IMR-90 (cell line): ENCODE measurements at regions not wholly inside any gene's neighbourhood (a gene's known extent, or its start where the extent isn't known, plus 50 kb on each side); places are given as distances from the start of the nearest gene placed in this dataset.

Experiments
- ATAC-seq: fragments of 200-7000 bp; cut with Tn5 transposase; 2 replicates; pipeline ENCODE4 v1.9.1; 2020; ENCODE audit warnings: low read depth, mild to moderate bottlenecking, moderate library complexity
- BruUV-seq: library from RNA; stranded (reverse); fragments of 400-500 nt; replicated peaks from 2 replicates; lab custom pipeline; 2021; lab: Mats Ljungman, UMichigan
- CTCF ChIA-PET: fragments of 300-600 bp; formaldehyde crosslinking; extraction: SDS; loops from one replicate; lab custom pipeline; 2021; ENCODE audit warnings: antibody characterized with exemption; lab: Yijun Ruan, JAX
- POLR2A ChIA-PET: fragments of 300-600 bp; sonication (Branson Sonifier 250); formaldehyde crosslinking; loops from one replicate; lab custom pipeline; 2022; ENCODE audit warnings: antibody characterized with exemption; ENCODE audit not compliant: unreplicated experiment; lab: Charles Lee
- DNase-seq: peaks from one replicate; pipeline ENCODE4 v3.0.0; 2013
- H2AFZ ChIP-seq: replicated peaks from 2 replicates; pipeline ENCODE3; 2013; ENCODE audit warnings: low read length, mild to moderate bottlenecking; ENCODE audit not compliant: poor library complexity
- H2AK5ac ChIP-seq: 2 replicates; pipeline ENCODE4 v1.6.1; 2013; ENCODE audit warnings: low read depth, low read length, inconsistent platforms
- H2AK9ac ChIP-seq: replicated peaks from 2 replicates; pipeline ENCODE3; 2013; ENCODE audit warnings: mild to moderate bottlenecking, low read depth, low read length, moderate library complexity; ENCODE audit not compliant: poor library complexity
- H2BK120ac ChIP-seq: 2 replicates; pipeline ENCODE4 v1.6.1; 2013; ENCODE audit warnings: low read depth, low read length, inconsistent platforms
- H2BK15ac ChIP-seq: 3 replicates; pipeline ENCODE4 v1.6.1; 2013; ENCODE audit warnings: low read depth, low read length, inconsistent platforms
- H2BK20ac ChIP-seq: 2 replicates; pipeline ENCODE4 v1.6.1; 2013; ENCODE audit warnings: low read depth, mild to moderate bottlenecking, inconsistent platforms, low read length, moderate library complexity
- H2BK5ac ChIP-seq: 2 replicates; pipeline ENCODE4 v1.6.1; 2013; ENCODE audit warnings: mild to moderate bottlenecking, low read depth, low read length, inconsistent platforms; ENCODE audit not compliant: poor library complexity, severe bottlenecking
- H3K14ac ChIP-seq: replicated peaks from 2 replicates; pipeline ENCODE4 v1.6.1; 2013; ENCODE audit warnings: low read depth, low read length, inconsistent platforms
- H3K18ac ChIP-seq: 2 replicates; pipeline ENCODE4 v1.6.1; 2013; ENCODE audit warnings: low read depth, low read length, control low read depth
- H3K23ac ChIP-seq: 2 replicates; pipeline ENCODE4 v1.6.1; 2013; ENCODE audit warnings: low read depth, low read length, inconsistent platforms
- H3K27ac ChIP-seq: 2 replicates; pipeline ENCODE4 v1.5.1; 2013; ENCODE audit warnings: mild to moderate bottlenecking, control low read depth, low read length; ENCODE audit not compliant: insufficient read depth
- H3K27me3 ChIP-seq: 2 replicates; pipeline ENCODE4 v1.6.1; 2013; ENCODE audit warnings: low read length; ENCODE audit not compliant: control insufficient read depth, insufficient read depth
- H3K36me3 ChIP-seq: 2 replicates; pipeline ENCODE4 v1.6.1; 2013; ENCODE audit warnings: low read length, mixed read lengths; ENCODE audit not compliant: control insufficient read depth, insufficient read depth
- H3K4ac ChIP-seq: 2 replicates; pipeline ENCODE4 v1.6.1; 2013; ENCODE audit warnings: low read depth, low read length, inconsistent platforms
- H3K4me1 ChIP-seq: 2 replicates; pipeline ENCODE4 v1.6.1; 2013; ENCODE audit warnings: low read length, mixed read lengths; ENCODE audit not compliant: control insufficient read depth, insufficient read depth
- H3K4me2 ChIP-seq: 2 replicates; pipeline ENCODE4 v1.6.1; 2013; ENCODE audit warnings: low read depth, mild to moderate bottlenecking, control low read depth, low read length, moderate library complexity
- H3K4me3 ChIP-seq: 2 replicates; pipeline ENCODE4 v1.5.1; 2013; ENCODE audit warnings: low read depth, mild to moderate bottlenecking, control low read depth, low read length, moderate library complexity; ENCODE audit not compliant: insufficient read depth
- H3K56ac ChIP-seq: 2 replicates; pipeline ENCODE4 v1.6.1; 2013; ENCODE audit warnings: low read length, inconsistent platforms; ENCODE audit not compliant: insufficient read depth; ENCODE audit errors: extremely low read depth
- H3K79me1 ChIP-seq, 2 experiments: 2 replicates each; pipeline ENCODE4 v1.6.1; 2013; ENCODE audit warnings: low read length in 2 of 2, inconsistent platforms in 1 of 2, low read depth in 1 of 2
- H3K9ac ChIP-seq: 2 replicates; pipeline ENCODE4 v1.6.1; 2013; ENCODE audit warnings: low read depth, low read length, control low read depth
- H3K9me1 ChIP-seq: 2 replicates; pipeline ENCODE4 v1.6.1; 2013; ENCODE audit warnings: low read length, inconsistent platforms; ENCODE audit not compliant: insufficient read depth
- H3K9me3 ChIP-seq: 2 replicates; pipeline ENCODE4 v1.6.1; 2013; ENCODE audit warnings: low read length; ENCODE audit not compliant: control insufficient read depth, insufficient read depth
- H4K20me1 ChIP-seq: 2 replicates; pipeline ENCODE4 v1.6.1; 2013; ENCODE audit warnings: low read length, inconsistent platforms; ENCODE audit not compliant: insufficient read depth
- H4K5ac ChIP-seq: 2 replicates; pipeline ENCODE4 v1.6.1; 2013; ENCODE audit warnings: mild to moderate bottlenecking, low read depth, low read length, control low read depth
- H4K8ac ChIP-seq, 2 experiments: 2 replicates each; pipeline ENCODE4 v1.6.1; 2013; ENCODE audit warnings: low read depth in 2 of 2, low read length in 2 of 2, control low read depth in 1 of 2, inconsistent platforms in 1 of 2
- H4K91ac ChIP-seq: 2 replicates; pipeline ENCODE4 v1.6.1; 2013; ENCODE audit warnings: low read depth, low read length, inconsistent platforms; ENCODE audit not compliant: insufficient read depth
- BHLHE40 ChIP-seq: fragments of 150-350 bp; IDR thresholded peaks from 2 replicates; pipeline ENCODE4 v1.6.1; 2016; ENCODE audit warnings: mild to moderate bottlenecking, low read depth, low read length
- CEBPB ChIP-seq: IDR thresholded peaks from 2 replicates; pipeline ENCODE4 v1.6.1; 2012; ENCODE audit warnings: low read depth, low read length, improper control_type of control experiment
- CTCF ChIP-seq: conservative IDR thresholded peaks from 2 replicates; pipeline ENCODE4 v1.5.1; 2012; ENCODE audit warnings: mild to moderate bottlenecking, low read depth, low read length, improper control_type of control experiment
- ELK1 ChIP-seq: fragments of 150-350 bp; IDR thresholded peaks from 2 replicates; pipeline ENCODE4 v1.6.1; 2016; ENCODE audit warnings: low read depth, mild to moderate bottlenecking, low read length, moderate library complexity, borderline replicate concordance
- FOS ChIP-seq: fragments of 150-350 bp; IDR thresholded peaks from 2 replicates; pipeline ENCODE4 v1.6.1; 2016; ENCODE audit warnings: low read depth, low read length
- MAFK ChIP-seq: IDR thresholded peaks from 2 replicates; pipeline ENCODE4 v1.6.1; 2012; ENCODE audit warnings: low read depth, low read length, improper control_type of control experiment
- MAZ ChIP-seq: IDR thresholded peaks from 2 replicates; pipeline ENCODE4 v1.6.1; 2012; ENCODE audit warnings: low read depth, mild to moderate bottlenecking, low read length, improper control_type of control experiment, moderate library complexity, borderline replicate concordance
- MXI1 ChIP-seq: IDR thresholded peaks from 2 replicates; pipeline ENCODE4 v1.6.1; 2012; ENCODE audit warnings: low read depth, mild to moderate bottlenecking, low read length, moderate library complexity, borderline replicate concordance
- NFE2L2 ChIP-seq: fragments of 150-350 bp; IDR thresholded peaks from 2 replicates; pipeline ENCODE4 v1.6.1; 2016; ENCODE audit warnings: low read depth, mild to moderate bottlenecking, low read length
- POLR2A ChIP-seq: IDR thresholded peaks from 2 replicates; pipeline ENCODE4 v1.6.1; 2012; ENCODE audit warnings: mild to moderate bottlenecking, low read depth, low read length
- RAD21 ChIP-seq: IDR thresholded peaks from 2 replicates; pipeline ENCODE4 v1.6.1; 2012; ENCODE audit warnings: low read length, improper control_type of control experiment
- SMC3 ChIP-seq: fragments of 150-350 bp; IDR thresholded peaks from 2 replicates; pipeline ENCODE4 v1.6.1; 2016; ENCODE audit warnings: low read depth, mild to moderate bottlenecking, antibody characterized with exemption, low read length, moderate library complexity
- USF2 ChIP-seq: fragments of 150-350 bp; IDR thresholded peaks from 2 replicates; pipeline ENCODE4 v1.6.1; 2017; ENCODE audit warnings: mild to moderate bottlenecking, antibody characterized with exemption, low read length, low read depth
- WGBS, 2 experiments: methylation state at CpG; one replicate each; pipeline versions ENCODE4 v1.1.5 to v1.1.7; 2013; ENCODE audit warnings: missing lambda C conversion rate in 2 of 2; ENCODE audit not compliant: insufficient read length in 1 of 2; ENCODE audit errors: extremely low coverage in 2 of 2; 5-methylcytosine and 5-hydroxymethylcytosine counted together
- dilution Hi-C: fragments of 300-500 bp; cut with HindIII; formaldehyde crosslinking; loops from one replicate; pipeline ENCODE4 v1.14.3; 2018; ENCODE audit warnings: low sequenced_read_pairs; ENCODE audit not compliant: unreplicated experiment
- in situ Hi-C: fragments of 300-500 bp; cut with MboI; formaldehyde crosslinking; loops from 3 replicates; pipeline ENCODE4 v1.14.3; 2019; ENCODE audit warnings: low sequenced_read_pairs, inconsistent platforms, mixed read lengths
- intact Hi-C: fragments of 100-400 bp; cut with micrococcal nuclease; formaldehyde crosslinking; loops from 2 replicates; pipeline ENCODE4 v1.10.0; 2022

- Histone ChIP-seq H4K8ac (no peak overlapping the region), H2BK20ac (no peak overlapping the region), H4K20me1 (no peaks in the 10 kb centered on the region), H3K4ac (no peak overlapping the region), H2BK5ac (no peak overlapping the region), H3K27me3 (no peaks in the 10 kb centered on the region), H2BK15ac (no peak overlapping the region), H4K91ac (no peak overlapping the region), H2AK9ac (no peak overlapping the region), H2AK5ac (no peak overlapping the region), H3K9me1 (no peaks in the 10 kb centered on the region), H2BK120ac (no peak overlapping the region), H3K9me3 (no peaks in the 10 kb centered on the region), H3K14ac (no peak overlapping the region), H3K4me3 (no peak overlapping the region), H3K4me2 (no peak overlapping the region), H3K36me3 (no peaks in the 10 kb centered on the region), H3K23ac (no peak overlapping the region), H3K56ac (no peak overlapping the region), H2AFZ (no peak overlapping the region), H3K27ac (no peak overlapping the region), H3K18ac (no peak overlapping the region), H4K5ac (no peak overlapping the region), H3K79me1 (no peaks in the 10 kb centered on the region), H3K4me1 (no peaks in the 10 kb centered on the region), H3K9ac (no peak overlapping the region)
- CTCF ChIA-PET = no interaction called here
- BruUV-seq = no TSS peak
- dilution Hi-C loops (no loop called here), in situ Hi-C loops (no loop called here), intact Hi-C loops (no loop called here)
- ATAC-seq (no peak), DNase-seq (no peak)
- WGBS, 2 experiments = no CpG with 5 or more reads among the region's 1 CpG
- TF ChIP-seq SMC3 = no peak
- TF ChIP-seq CTCF = no peak
- TF ChIP-seq MXI1 = no peak
- no peak for TF ChIP-seq MAFK
- no peak for TF ChIP-seq NFE2L2
- TF ChIP-seq RAD21 = no peak
- no peak for TF ChIP-seq MAZ
- TF ChIP-seq ELK1 = no peak
- no peak for TF ChIP-seq CEBPB
- no peak for TF ChIP-seq BHLHE40
- no peak for TF ChIP-seq FOS
- TF ChIP-seq POLR2A = no peak
- no peak for TF ChIP-seq USF2
- POLR2A ChIA-PET = no interaction called here
Measured at GRCh38 chr4:43560047-43560446, 667.5 kb downstream of the GRXCR1 start.
